Neural cell (in vitro differentiated cells): ENCODE measurements at regions not wholly inside any gene's neighbourhood (a gene's known extent, or its start where the extent isn't known, plus 50 kb on each side); places are given as distances from the start of the nearest gene placed in this dataset.

Experiments used
- H2AFZ ChIP-seq: fragments of 200-600, 300-800 bp; sonication (generic), shearing (Covaris generic); 2 replicates; pipeline ENCODE4 v1.6.0; 2014; ENCODE audit warnings: low read depth, mild to moderate bottlenecking, antibody characterized with exemption, low read length, moderate library complexity
- H3F3A ChIP-seq: fragments of 200-600 bp; shearing (Covaris generic); 2 replicates; pipeline ENCODE4 v1.6.1; 2016; ENCODE audit warnings: mild to moderate bottlenecking, moderate library complexity, mixed read lengths, antibody characterized with exemption, low read length; ENCODE audit not compliant: insufficient read depth, poor library complexity, severe bottlenecking
- H3K27ac ChIP-seq: fragments of 200-600, 300-800 bp; sonication (generic), shearing (Covaris generic); 2 replicates; pipeline ENCODE4 v1.5.1; 2014; ENCODE audit warnings: mild to moderate bottlenecking, low read length, moderate library complexity
- H3K27me3 ChIP-seq: fragments of 300-800, 200-600 bp; sonication (generic), shearing (Covaris generic); 2 replicates; pipeline ENCODE4 v1.6.0; 2014; ENCODE audit warnings: mild to moderate bottlenecking, low read depth, low read length, moderate library complexity; ENCODE audit not compliant: insufficient read depth
- H3K36me3 ChIP-seq: fragments of 300-800, 200-600 bp; sonication (generic), shearing (Covaris generic); 2 replicates; pipeline ENCODE4 v1.5.1; 2014; ENCODE audit warnings: mild to moderate bottlenecking, antibody characterized with exemption, low read length, moderate library complexity; ENCODE audit not compliant: insufficient read depth
- H3K4me2 ChIP-seq: fragments of 300-800, 200-600 bp; sonication (generic), shearing (Covaris generic); 2 replicates; pipeline ENCODE4 v1.6.0; 2014; ENCODE audit warnings: mild to moderate bottlenecking, low read length
- H3K4me3 ChIP-seq: fragments of 300-800, 200-600 bp; sonication (generic), shearing (Covaris generic); 2 replicates; pipeline ENCODE4 v1.5.1; 2014; ENCODE audit warnings: mild to moderate bottlenecking, low read length, moderate library complexity
- H3K79me2 ChIP-seq: fragments of 200-600 bp; shearing (Covaris generic); replicated peaks from 2 replicates; pipeline ENCODE4 v1.6.0; 2014; ENCODE audit warnings: mild to moderate bottlenecking, low read length, moderate library complexity; ENCODE audit not compliant: insufficient read depth
- H3K9ac ChIP-seq: fragments of 300-800, 200-600 bp; sonication (generic), shearing (Covaris generic); 2 replicates; pipeline ENCODE4 v1.6.1; 2016; ENCODE audit warnings: mild to moderate bottlenecking, low read length, mixed read lengths
- H3K9me2 ChIP-seq: fragments of 200-600 bp; shearing (Covaris generic); 2 replicates; pipeline ENCODE4 v1.6.1; 2016; ENCODE audit warnings: mild to moderate bottlenecking, low read length, mixed read lengths; ENCODE audit not compliant: insufficient read depth
- H3K9me3 ChIP-seq: fragments of 200-600, 300-800 bp; sonication (generic), shearing (Covaris generic); 2 replicates; pipeline ENCODE4 v1.6.1; 2016; ENCODE audit warnings: mild to moderate bottlenecking, mixed run types, low read length, moderate library complexity, mixed read lengths
- H4K20me1 ChIP-seq: fragments of 200-600 bp; shearing (Covaris generic); 2 replicates; pipeline ENCODE4 v1.6.1; 2016; ENCODE audit warnings: mild to moderate bottlenecking, mixed run types; ENCODE audit not compliant: insufficient read depth
- EP300 ChIP-seq: fragments of 450-650 bp; conservative IDR thresholded peaks from 2 replicates; pipeline ENCODE4 v1.6.1; 2014; ENCODE audit warnings: antibody characterized with exemption, mild to moderate bottlenecking, moderate library complexity; ENCODE audit not compliant: poor library complexity, severe bottlenecking
- EZH2 ChIP-seq: fragments of 200-600, 300-800 bp; shearing (Covaris generic), sonication (generic); IDR thresholded peaks from 2 replicates; pipeline ENCODE4 v1.6.1; 2014; ENCODE audit warnings: antibody characterized with exemption, low read length, borderline replicate concordance, mild to moderate bottlenecking; ENCODE audit not compliant: insufficient read depth, poor library complexity, severe bottlenecking
- MXI1 ChIP-seq: fragments of 450-650 bp; conservative IDR thresholded peaks from 2 replicates; pipeline ENCODE4 v1.6.1; 2014; ENCODE audit warnings: antibody characterized with exemption, mild to moderate bottlenecking; ENCODE audit not compliant: poor library complexity, severe bottlenecking
- POLR2AphosphoS5 ChIP-seq: IDR thresholded peaks from 2 replicates; pipeline ENCODE4 v1.6.1; 2012
- RAD21 ChIP-seq: fragments of 450-650 bp; conservative IDR thresholded peaks from 2 replicates; pipeline ENCODE4 v1.6.1; 2014; ENCODE audit warnings: antibody characterized with exemption, mild to moderate bottlenecking, moderate library complexity
- SMC3 ChIP-seq: fragments of 450-650 bp; conservative IDR thresholded peaks from 2 replicates; pipeline ENCODE4 v1.6.1; 2014; ENCODE audit warnings: antibody characterized with exemption, mild to moderate bottlenecking, moderate library complexity; ENCODE audit not compliant: poor library complexity
- TAF1 ChIP-seq: IDR thresholded peaks from 2 replicates; pipeline ENCODE4 v1.6.1; 2012; ENCODE audit warnings: low read depth
- TF ChIP-seq, protein P1 (sequence below): fragments of 450-650 bp; IDR thresholded peaks from 2 replicates; pipeline ENCODE4 v1.5.1; 2014; ENCODE audit warnings: antibody characterized with exemption, mild to moderate bottlenecking, moderate library complexity; ENCODE audit not compliant: poor library complexity, severe bottlenecking
- TF ChIP-seq, protein P2 (sequence below): IDR thresholded peaks from 2 replicates; pipeline ENCODE4 v1.6.1; 2012; ENCODE audit warnings: borderline replicate concordance

DNA sequence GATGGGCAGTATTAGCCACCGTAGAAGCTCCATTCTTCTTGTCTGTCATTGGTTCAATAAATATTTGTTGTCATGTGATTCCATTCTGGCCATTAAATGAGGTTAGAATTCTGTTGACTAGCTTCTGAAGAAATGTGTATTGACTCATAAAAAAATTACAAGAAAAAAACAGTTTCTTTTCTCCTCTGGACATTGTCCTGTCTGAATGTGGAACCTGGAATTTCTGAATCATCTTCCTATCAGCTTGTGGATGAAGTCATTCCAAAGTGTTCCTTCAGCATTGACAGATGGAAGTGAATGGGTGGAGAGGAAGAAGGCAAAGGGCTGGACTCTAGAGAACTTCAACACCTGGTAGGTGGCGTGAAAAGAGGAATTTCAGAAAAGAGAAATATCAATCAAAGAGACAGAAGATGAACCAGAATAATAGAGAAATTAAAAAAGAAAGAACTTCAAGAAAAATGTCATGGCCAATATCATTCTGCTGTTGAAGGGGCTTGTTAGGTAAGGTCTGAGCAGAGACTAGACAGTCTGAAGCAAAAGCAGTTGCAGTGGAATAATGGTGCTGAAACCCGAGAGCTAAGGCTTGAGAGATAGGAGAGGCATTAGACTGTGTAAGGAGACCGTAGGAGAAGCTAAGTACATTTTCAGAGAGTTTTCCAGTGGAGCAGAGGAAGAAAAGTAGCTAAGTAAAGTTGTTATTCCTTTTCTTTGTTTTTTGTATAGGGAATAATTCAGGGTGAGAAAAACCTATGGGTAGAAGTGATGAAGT lies 806.6 kb downstream of the SQOR start:
- Histone ChIP-seq H3K27ac (no peak overlapping the region), H3K4me2 (no peak overlapping the region), H3K4me3 (no peak overlapping the region), H3K27me3 (no peaks in the 10 kb centered on the region), H3K9me3 (no peaks in the 10 kb centered on the region), H4K20me1 (no peaks in the 10 kb centered on the region), H2AFZ (no peak overlapping the region), H3K79me2 (no peaks in the 10 kb centered on the region), H3K36me3 (no peaks in the 10 kb centered on the region), H3F3A (no peaks in the 10 kb centered on the region), H3K9me2 (no peaks in the 10 kb centered on the region), H3K9ac (no peak overlapping the region)
- TF ChIP-seq SMC3 (no peak), MXI1 (no peak), TAF1 (no peak), RAD21 (no peak)
- TF ChIP-seq, protein P1, sequence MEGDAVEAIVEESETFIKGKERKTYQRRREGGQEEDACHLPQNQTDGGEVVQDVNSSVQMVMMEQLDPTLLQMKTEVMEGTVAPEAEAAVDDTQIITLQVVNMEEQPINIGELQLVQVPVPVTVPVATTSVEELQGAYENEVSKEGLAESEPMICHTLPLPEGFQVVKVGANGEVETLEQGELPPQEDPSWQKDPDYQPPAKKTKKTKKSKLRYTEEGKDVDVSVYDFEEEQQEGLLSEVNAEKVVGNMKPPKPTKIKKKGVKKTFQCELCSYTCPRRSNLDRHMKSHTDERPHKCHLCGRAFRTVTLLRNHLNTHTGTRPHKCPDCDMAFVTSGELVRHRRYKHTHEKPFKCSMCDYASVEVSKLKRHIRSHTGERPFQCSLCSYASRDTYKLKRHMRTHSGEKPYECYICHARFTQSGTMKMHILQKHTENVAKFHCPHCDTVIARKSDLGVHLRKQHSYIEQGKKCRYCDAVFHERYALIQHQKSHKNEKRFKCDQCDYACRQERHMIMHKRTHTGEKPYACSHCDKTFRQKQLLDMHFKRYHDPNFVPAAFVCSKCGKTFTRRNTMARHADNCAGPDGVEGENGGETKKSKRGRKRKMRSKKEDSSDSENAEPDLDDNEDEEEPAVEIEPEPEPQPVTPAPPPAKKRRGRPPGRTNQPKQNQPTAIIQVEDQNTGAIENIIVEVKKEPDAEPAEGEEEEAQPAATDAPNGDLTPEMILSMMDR: no peak

DNA sequence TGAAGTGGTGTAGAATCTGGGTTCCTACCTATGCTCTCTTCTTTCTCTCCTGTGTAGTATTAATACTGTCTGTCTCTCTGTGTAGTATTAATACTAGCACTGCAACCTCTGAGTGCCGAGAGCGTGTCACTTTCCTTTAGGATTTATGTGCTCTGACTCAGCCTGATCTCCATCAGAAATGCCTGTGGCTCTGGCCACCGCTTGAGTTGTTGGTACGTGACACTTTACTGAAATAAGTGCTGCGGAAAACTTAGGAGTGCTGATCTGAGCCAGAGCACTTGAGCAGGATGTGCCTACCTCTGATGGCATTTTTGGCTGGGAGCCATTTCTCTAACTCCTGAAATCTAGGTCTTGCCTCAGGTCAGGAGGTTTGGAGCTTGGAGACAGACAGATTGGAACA lies 807.4 kb downstream of the SQOR start:
- no peak overlapping the region for H2AFZ ChIP-seq
- no peaks in the 10 kb centered on the region for H4K20me1 ChIP-seq
- no peaks in the 10 kb centered on the region for H3K9me2 ChIP-seq
- H3K79me2 ChIP-seq: no peaks in the 10 kb centered on the region
- H3K9ac ChIP-seq: no peak overlapping the region
- H3K4me2 ChIP-seq: no peak overlapping the region
- no peaks in the 10 kb centered on the region for H3K36me3 ChIP-seq
- no peak overlapping the region for H3K4me3 ChIP-seq
- H3K27me3 ChIP-seq: no peaks in the 10 kb centered on the region
- TF ChIP-seq EP300: no peak
- TF ChIP-seq, protein P1: no peak
- no peak for TF ChIP-seq EZH2
- no peak for TF ChIP-seq RAD21
- TF ChIP-seq TAF1: no peak
- TF ChIP-seq, protein P2, sequence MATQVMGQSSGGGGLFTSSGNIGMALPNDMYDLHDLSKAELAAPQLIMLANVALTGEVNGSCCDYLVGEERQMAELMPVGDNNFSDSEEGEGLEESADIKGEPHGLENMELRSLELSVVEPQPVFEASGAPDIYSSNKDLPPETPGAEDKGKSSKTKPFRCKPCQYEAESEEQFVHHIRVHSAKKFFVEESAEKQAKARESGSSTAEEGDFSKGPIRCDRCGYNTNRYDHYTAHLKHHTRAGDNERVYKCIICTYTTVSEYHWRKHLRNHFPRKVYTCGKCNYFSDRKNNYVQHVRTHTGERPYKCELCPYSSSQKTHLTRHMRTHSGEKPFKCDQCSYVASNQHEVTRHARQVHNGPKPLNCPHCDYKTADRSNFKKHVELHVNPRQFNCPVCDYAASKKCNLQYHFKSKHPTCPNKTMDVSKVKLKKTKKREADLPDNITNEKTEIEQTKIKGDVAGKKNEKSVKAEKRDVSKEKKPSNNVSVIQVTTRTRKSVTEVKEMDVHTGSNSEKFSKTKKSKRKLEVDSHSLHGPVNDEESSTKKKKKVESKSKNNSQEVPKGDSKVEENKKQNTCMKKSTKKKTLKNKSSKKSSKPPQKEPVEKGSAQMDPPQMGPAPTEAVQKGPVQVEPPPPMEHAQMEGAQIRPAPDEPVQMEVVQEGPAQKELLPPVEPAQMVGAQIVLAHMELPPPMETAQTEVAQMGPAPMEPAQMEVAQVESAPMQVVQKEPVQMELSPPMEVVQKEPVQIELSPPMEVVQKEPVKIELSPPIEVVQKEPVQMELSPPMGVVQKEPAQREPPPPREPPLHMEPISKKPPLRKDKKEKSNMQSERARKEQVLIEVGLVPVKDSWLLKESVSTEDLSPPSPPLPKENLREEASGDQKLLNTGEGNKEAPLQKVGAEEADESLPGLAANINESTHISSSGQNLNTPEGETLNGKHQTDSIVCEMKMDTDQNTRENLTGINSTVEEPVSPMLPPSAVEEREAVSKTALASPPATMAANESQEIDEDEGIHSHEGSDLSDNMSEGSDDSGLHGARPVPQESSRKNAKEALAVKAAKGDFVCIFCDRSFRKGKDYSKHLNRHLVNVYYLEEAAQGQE: no peak
- TF ChIP-seq SMC3: no peak
- no peak for TF ChIP-seq MXI1
- no peak for TF ChIP-seq POLR2AphosphoS5
- no peaks in the 10 kb centered on the region for H3F3A ChIP-seq
- no peak overlapping the region for H3K27ac ChIP-seq
- H3K9me3 ChIP-seq: no peaks in the 10 kb centered on the region
